ENCODE measurements at regions not wholly inside any gene's neighbourhood (a gene's known extent, or its start where the extent isn't known, plus 50 kb on each side); places are given as distances from the start of the nearest gene placed in this dataset.

DNA sequence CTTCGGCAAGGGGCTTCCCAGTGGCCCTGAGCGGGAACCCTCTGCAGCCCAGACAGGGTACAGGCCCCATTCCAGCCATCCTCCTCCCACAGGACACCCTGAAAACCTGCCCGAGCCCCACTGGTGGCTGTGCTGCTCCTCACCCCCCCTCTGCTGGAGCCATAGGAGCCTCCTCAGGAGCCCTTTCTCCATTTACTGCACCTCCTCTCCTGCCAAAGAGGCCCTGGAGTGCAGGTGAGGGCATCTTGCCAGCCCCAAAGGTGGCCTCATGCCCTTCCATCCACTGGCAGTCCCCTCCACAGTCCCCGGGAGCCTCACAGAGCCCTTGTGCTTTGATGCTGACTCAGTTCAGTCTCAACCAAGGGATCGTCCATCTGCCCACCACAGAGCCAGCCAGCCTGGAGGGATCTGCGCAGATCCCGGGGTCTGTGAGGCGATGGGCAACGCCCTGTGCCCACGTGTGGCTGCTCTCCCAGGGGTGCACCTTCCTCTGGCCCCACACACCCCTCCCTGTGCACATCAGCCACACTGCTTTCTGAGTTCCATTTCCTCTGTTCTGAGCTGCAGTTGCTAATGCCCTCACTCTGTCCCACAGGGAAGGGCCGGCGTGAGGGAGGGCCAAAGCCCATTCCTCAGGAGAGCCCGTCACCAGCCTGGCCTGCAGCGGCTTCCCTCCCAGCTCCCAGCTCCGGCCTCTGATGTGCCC, 228.5 kb downstream of the DLL1 start:
- no peak for TF ChIP-seq POLR2AphosphoS5 (IDR thresholded peaks at IDR 0.05; ENCODE audit: low read depth, low read length)
- no peak for TF ChIP-seq POLR2A (IDR thresholded peaks at IDR 0.05; ENCODE audit: low read depth, low read length)
